Skeletal muscle satellite cell (primary cell): ENCODE measurements at regions not wholly inside any gene's neighbourhood (a gene's known extent, or its start where the extent isn't known, plus 50 kb on each side); places are given as distances from the start of the nearest gene placed in this dataset.
"Not testable (repeated sequence)": the region's sequence is repeated elsewhere in the genome, so short reads cannot be mapped to it uniquely, and the experiment has no call there.

ENCODE experiments used
- H3K27me3 ChIP-seq: 2 replicates; pipeline ENCODE4 v1.7.0; 2013; ENCODE audit warnings: low read length; ENCODE audit not compliant: control insufficient read depth, insufficient read depth
- H3K36me3 ChIP-seq: 2 replicates; pipeline ENCODE4 v1.7.0; 2013; ENCODE audit warnings: mild to moderate bottlenecking, control low read depth, low read length; ENCODE audit not compliant: insufficient read depth
- H3K4me1 ChIP-seq: 2 replicates; pipeline ENCODE4 v1.7.0; 2013; ENCODE audit warnings: low read length; ENCODE audit not compliant: control insufficient read depth, insufficient read depth
- H3K4me2 ChIP-seq: 2 replicates; pipeline ENCODE4 v1.7.0; 2013; ENCODE audit warnings: mild to moderate bottlenecking, low read length
- H3K4me3 ChIP-seq: 2 replicates; pipeline ENCODE4 v1.7.0; 2013; ENCODE audit warnings: low read length
- H3K9ac ChIP-seq: 2 replicates; pipeline ENCODE4 v1.7.0; 2013; ENCODE audit warnings: mild to moderate bottlenecking, low read depth, low read length, moderate library complexity
- H3K9me3 ChIP-seq: replicated peaks from 2 replicates; pipeline ENCODE4 v1.7.0; 2013; ENCODE audit warnings: mild to moderate bottlenecking, control low read depth, low read length

DNA sequence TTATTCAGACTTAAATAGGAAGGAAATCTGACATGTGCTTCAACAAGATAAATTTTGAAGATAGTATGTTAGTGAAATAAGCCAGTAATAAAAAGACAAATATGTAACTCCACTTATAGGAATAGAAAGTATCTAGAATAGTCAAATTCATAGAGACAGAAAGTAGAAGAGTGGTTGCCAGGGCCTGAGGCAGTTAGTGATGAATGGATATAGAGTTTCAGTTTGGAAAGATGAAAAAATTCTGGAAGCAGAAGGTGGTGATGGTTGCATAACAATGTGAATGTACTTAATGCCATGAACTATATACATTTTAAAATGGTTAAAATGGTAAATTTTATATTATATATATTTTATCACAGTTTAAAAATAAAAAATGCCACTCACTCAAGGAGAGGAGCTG lies 54.3 kb downstream of the HAND2 start:
- Histone ChIP-seq H3K27me3 (no peaks in the 10 kb centered on the region), H3K4me2 (no peak overlapping the region), H3K9me3 (no peaks in the 10 kb centered on the region), H3K4me3 (no peak overlapping the region), H3K4me1 (peaks cover 26% of the 10 kb centered on the region), H3K36me3 (no peaks in the 10 kb centered on the region), H3K9ac (no peak overlapping the region)

GRCh38 chr4:173469622-173470021 lies 60.4 kb downstream of the HAND2 start:
- H3K36me3 ChIP-seq = no peaks in the 10 kb centered on the region
- no peak overlapping the region for H3K4me3 ChIP-seq
- H3K9ac ChIP-seq = no peak overlapping the region
- H3K27me3 ChIP-seq = no peaks in the 10 kb centered on the region
- H3K9me3 ChIP-seq = no peaks in the 10 kb centered on the region
- H3K4me2 ChIP-seq = no peak overlapping the region
- H3K4me1 ChIP-seq = no peaks in the 10 kb centered on the region

DNA sequence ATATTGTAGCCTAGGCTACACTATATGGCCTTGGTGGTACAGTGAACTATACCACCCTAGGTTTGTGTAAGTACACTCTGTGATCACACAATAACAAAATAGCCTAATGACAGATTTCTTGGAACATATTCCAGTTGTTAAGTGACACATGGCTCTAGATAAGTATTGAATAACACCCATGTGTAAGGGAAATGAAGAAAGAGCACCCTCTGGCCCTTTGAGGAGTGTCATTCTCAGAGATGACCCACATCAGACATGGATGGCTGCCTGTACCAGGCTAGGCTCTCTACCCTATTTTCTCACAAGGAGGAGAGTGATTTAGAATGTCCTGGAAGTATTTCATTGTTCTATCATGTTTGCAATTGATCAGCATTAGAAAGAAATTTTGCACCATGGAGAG lies 61.7 kb downstream of the HAND2 start:
- H3K9ac ChIP-seq = no peak overlapping the region
- no peaks in the 10 kb centered on the region for H3K4me1 ChIP-seq
- no peaks in the 10 kb centered on the region for H3K27me3 ChIP-seq
- H3K4me3 ChIP-seq = no peak overlapping the region
- H3K36me3 ChIP-seq = no peaks in the 10 kb centered on the region
- H3K9me3 ChIP-seq = no peaks in the 10 kb centered on the region
- H3K4me2 ChIP-seq = no peak overlapping the region

- no peaks in the 10 kb centered on the region for H3K9me3 ChIP-seq
- no peaks in the 10 kb centered on the region for H3K4me1 ChIP-seq
- no peaks in the 10 kb centered on the region for H3K27me3 ChIP-seq
- H3K9ac ChIP-seq = no peak overlapping the region
- H3K4me3 ChIP-seq = no peak overlapping the region
- no peaks in the 10 kb centered on the region for H3K36me3 ChIP-seq
- no peak overlapping the region for H3K4me2 ChIP-seq
Observed at GRCh38 chr4:173466101-173466500, 63.9 kb downstream of the HAND2 start.

DNA sequence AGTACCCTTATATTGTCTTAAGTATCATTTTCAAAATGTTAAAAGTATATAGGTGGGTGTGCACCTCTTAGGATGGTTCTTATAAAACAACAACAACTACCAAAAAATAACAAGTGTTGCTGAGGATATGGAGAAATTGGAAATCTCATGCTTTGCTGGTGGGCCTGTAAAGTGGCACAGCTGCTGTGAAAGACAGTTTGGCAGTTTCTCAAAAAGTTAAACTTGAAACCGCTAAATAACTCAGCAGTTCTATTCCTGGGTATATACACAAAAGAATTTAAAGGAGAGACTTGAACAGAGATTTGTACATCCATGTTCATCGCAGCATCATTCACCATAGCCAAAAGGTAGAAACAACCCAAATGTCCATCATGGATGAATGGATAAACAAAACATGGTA lies 65.5 kb downstream of the HAND2 start:
- H3K36me3 ChIP-seq = no peaks in the 10 kb centered on the region
- H3K4me2 ChIP-seq = no peak overlapping the region
- H3K4me1 ChIP-seq = no peaks in the 10 kb centered on the region
- no peaks in the 10 kb centered on the region for H3K27me3 ChIP-seq
- H3K4me3 ChIP-seq = no peak overlapping the region
- H3K9me3 ChIP-seq = no peaks in the 10 kb centered on the region
- no peak overlapping the region for H3K9ac ChIP-seq

DNA sequence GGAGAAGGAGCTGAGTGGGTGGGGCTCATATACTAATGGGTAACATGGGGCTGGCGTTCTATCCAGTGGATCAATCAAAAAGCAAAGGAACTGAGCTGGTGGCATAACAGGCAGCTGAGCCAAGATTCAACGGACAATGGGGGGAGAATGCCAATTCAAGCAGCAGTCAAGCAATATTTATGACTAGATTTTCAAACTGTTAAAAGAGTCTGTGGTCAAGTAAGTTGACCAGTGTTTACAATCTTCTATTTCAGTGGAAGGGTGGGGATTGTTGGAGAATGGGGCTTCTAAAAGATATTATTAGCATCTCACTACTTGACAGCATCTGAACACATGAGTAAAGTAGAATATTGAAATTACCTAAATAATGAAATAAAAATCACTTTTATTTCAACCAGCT lies 64.9 kb upstream of the SCRG1 start:
- Histone ChIP-seq H3K36me3 (no peaks in the 10 kb centered on the region), H3K27me3 (no peaks in the 10 kb centered on the region)

DNA sequence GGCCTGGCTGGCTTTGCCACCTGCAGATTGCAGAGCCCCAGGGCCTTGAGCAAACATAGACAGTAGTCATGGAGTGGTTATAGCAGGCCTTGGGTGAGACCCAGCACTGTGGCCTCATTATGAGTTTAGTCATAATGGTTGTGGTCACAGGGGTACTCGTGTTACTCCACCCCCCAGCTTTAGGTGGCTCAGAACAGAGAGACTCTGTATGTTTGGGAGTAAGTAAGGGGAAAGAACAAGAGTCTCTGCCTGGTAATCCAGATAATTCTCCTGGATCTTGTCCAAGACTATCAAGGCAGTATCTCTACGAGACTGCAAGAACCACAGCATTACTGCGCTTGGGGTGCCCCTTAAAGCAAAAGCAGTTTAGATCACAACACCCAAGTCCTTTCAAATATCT lies 62.3 kb upstream of the SCRG1 start:
- H3K27me3 ChIP-seq = no peaks in the 10 kb centered on the region
- no peaks in the 10 kb centered on the region for H3K4me1 ChIP-seq
- no peaks in the 10 kb centered on the region for H3K36me3 ChIP-seq
- H3K4me3 ChIP-seq = no peak overlapping the region
- H3K4me2 ChIP-seq = no peak overlapping the region
- no peaks in the 10 kb centered on the region for H3K9me3 ChIP-seq
- no peak overlapping the region for H3K9ac ChIP-seq

More for the DNA sequence above, 64.9 kb upstream of the SCRG1 start:
- Histone ChIP-seq H3K9ac (no peak overlapping the region), H3K9me3 (no peaks in the 10 kb centered on the region), H3K4me2 (no peak overlapping the region), H3K4me3 (no peak overlapping the region), H3K4me1 (no peaks in the 10 kb centered on the region)

- Histone ChIP-seq H3K4me3 (no peak overlapping the region), H3K9ac (no peak overlapping the region)
Observed at GRCh38 chr4:173459857-173460256, 60.9 kb upstream of the SCRG1 start.

GRCh38 chr4:173457893-173458292 lies 59.0 kb upstream of the SCRG1 start:
- Histone ChIP-seq H3K9ac (no peak overlapping the region), H3K4me3 (no peak overlapping the region), H3K27me3 (no peaks in the 10 kb centered on the region), H3K36me3 (no peaks in the 10 kb centered on the region), H3K4me1 (no peaks in the 10 kb centered on the region), H3K4me2 (no peak overlapping the region), H3K9me3 (no peaks in the 10 kb centered on the region)

More at GRCh38 chr4:173459857-173460256, 60.9 kb upstream of the SCRG1 start:
- no peaks in the 10 kb centered on the region for H3K36me3 ChIP-seq
- no peaks in the 10 kb centered on the region for H3K27me3 ChIP-seq
- no peaks in the 10 kb centered on the region for H3K4me1 ChIP-seq
- no peaks in the 10 kb centered on the region for H3K9me3 ChIP-seq
- no peak overlapping the region for H3K4me2 ChIP-seq

DNA sequence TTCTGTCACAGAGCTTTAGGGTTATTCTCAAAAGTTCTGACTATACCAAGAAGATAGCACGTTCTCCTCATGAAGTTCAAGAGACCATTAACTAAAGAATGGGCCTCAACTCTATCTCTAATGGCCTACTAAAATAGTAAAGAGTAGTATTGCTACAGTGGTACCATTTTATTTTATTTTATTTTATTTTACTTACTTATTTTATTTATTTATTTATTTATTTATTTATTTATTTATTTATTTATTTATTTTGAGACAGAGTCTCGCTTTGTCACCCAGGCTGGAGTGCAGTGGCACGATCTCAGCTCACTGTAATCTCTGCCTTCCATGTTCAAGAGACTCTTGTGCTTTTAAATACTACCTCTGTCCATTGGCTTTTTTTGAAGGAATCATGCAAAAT lies 52.5 kb upstream of the SCRG1 start:
- H3K4me3 ChIP-seq, H3K4me2 ChIP-seq, H3K27me3 ChIP-seq, H3K36me3 ChIP-seq, H3K9me3 ChIP-seq, H3K9ac ChIP-seq: not testable (repeated sequence)
- peaks cover 13% of the 10 kb centered on the region for H3K4me1 ChIP-seq

- Histone ChIP-seq H3K27me3 (no peaks in the 10 kb centered on the region), H3K4me3 (no peak overlapping the region), H3K9ac (no peak overlapping the region), H3K4me1 (peaks cover 13% of the 10 kb centered on the region), H3K36me3 (no peaks in the 10 kb centered on the region), H3K9me3 (no peaks in the 10 kb centered on the region), H3K4me2 (no peak overlapping the region)
Observed at GRCh38 chr4:173450281-173450680, 51.4 kb upstream of the SCRG1 start.

GRCh38 chr4:173449380-173449717 lies 50.4 kb upstream of the SCRG1 start:
- Histone ChIP-seq H3K4me3 (no peak overlapping the region), H3K9ac (no peak overlapping the region), H3K4me2 (no peak overlapping the region), H3K36me3 (no peaks in the 10 kb centered on the region), H3K4me1 (peaks cover 13% of the 10 kb centered on the region), H3K27me3 (no peaks in the 10 kb centered on the region), H3K9me3 (no peaks in the 10 kb centered on the region)
